Stomach (tissue), 8 donors: ENCODE measurements at regions not wholly inside any gene's neighbourhood (a gene's known extent, or its start where the extent isn't known, plus 50 kb on each side); places are given as distances from the start of the nearest gene placed in this dataset.

Experiments used
- DNase-seq, 2 donors: peaks; one replicate each; pipeline versions ENCODE4 v3.0.0 to v3.0.0-alpha.2; 2013 to 2019
- H3K27ac ChIP-seq, 5 donors: fragments of 200-600 bp in 4 of 5; sonication (generic) in 4 of 5; one replicate each; pipeline ENCODE4 v1.5.1; 2013 to 2019; ENCODE audit warnings: mild to moderate bottlenecking in 1 of 5, moderate library complexity in 1 of 5
- H3K27me3 ChIP-seq, 3 donors: fragments of 200-600 bp; sonication (generic); one replicate each; pipeline ENCODE4 v1.5.1; 2017 to 2019; ENCODE audit warnings: mixed run types in 1 of 3
- H3K36me3 ChIP-seq, 4 donors: fragments of 200-600 bp; sonication (generic); 1 replicate in 3 of 4; 2 replicates in 1 of 4; pipeline ENCODE4 v1.5.1; 2016 to 2019
- H3K4me1 ChIP-seq, 4 donors: fragments of 200-600 bp; sonication (generic); one replicate each; pipeline ENCODE4 v1.5.1; 2016 to 2019
- H3K4me3 ChIP-seq, 4 donors: fragments of 200-600 bp; sonication (generic) in 3 of 4; one replicate each; pipeline ENCODE4 v1.5.1; 2016 to 2019; ENCODE audit warnings: mild to moderate bottlenecking in 1 of 4
- H3K9me3 ChIP-seq, 4 donors: fragments of 200-600 bp; sonication (generic); one replicate each; pipeline ENCODE4 v1.5.1; 2016 to 2019
- EP300 ChIP-seq: sonication (generic); formaldehyde crosslinking; IDR thresholded peaks from one replicate; pipeline ENCODE4 v1.6.1; 2017; ENCODE audit warnings: antibody characterized with exemption
- POLR2A ChIP-seq, 4 donors: fragments of 450-650 bp; IDR thresholded peaks; one replicate each; pipeline ENCODE4 v1.6.1; 2016; ENCODE audit warnings: antibody characterized with exemption in 4 of 4, control low read depth in 2 of 4, mild to moderate bottlenecking in 1 of 4, moderate library complexity in 1 of 4
- POLR2AphosphoS5 ChIP-seq, 3 donors: sonication (generic); formaldehyde crosslinking; IDR thresholded peaks; one replicate each; pipeline ENCODE4 v1.6.1; 2016; ENCODE audit warnings: antibody characterized with exemption in 3 of 3
- WGBS, 5 donors: extraction: QIAGEN DNeasy Blood & Tissue Kit in 3 of 5; methylation state at CpG; one replicate each; pipeline versions ENCODE4 v1.1.5 to v1.1.7; 2013 to 2018; 5-methylcytosine and 5-hydroxymethylcytosine counted together
- intact Hi-C: fragments of 100-400 bp; cut with DNase I; formaldehyde crosslinking; loops from one replicate; pipeline ENCODE4 v1.15.1; 2023; ENCODE audit warnings: low total_unique reads
- TF ChIP-seq, protein P1 (sequence below), 7 experiments: fragments of 450-650 bp in 4 of 7; fragments of 200-600 bp in 3 of 7; sonication (generic) in 3 of 7; IDR thresholded peaks; one replicate each; pipeline ENCODE4 v1.5.1; 2016 to 2019; ENCODE audit warnings: antibody characterized with exemption in 7 of 7, control low read depth in 2 of 7, mild to moderate bottlenecking in 1 of 7
- donor health status: healthy with polysubstance abuse.
- donor health status: Bipolar disorder and iron deficiency.
- donor health status: healthy.

DNA sequence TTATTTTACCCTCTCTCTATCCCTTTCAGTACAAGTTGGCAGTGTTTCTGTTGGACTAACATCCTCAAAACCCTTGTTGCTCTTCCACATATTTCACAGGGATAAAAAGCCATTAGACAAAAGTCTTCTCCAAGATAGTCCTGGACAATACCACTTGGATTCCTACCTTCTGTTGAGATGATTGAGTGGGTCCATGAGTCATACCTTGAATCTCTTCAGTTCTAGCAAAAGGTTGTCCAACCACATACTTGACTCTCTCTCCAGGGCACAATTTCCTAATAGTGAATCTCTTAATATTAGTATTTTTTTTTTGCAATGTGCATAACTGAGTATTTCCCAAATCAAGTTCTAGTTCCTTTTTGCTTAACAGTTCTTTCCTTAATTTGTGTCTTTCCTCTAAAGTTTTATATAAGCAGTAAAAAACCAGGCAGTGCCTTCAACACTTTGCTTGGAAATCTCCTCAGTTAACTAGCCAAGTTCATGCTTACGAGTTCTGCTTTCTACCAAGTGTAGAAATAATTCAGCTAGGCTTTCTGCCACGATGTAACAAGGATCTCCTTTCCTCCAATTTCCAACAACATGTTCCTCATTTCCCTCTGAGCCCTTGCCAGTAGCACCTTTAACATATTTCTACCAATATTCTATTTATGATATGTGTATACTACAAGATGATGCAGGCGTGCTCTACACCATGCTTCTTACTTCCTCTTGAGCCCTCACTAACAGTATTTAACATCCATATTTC lies 68.3 kb upstream of the NEO1 start:
- no peak for DNase-seq
- intact Hi-C loops = no loop called here
- WGBS, 5 donors = 69 to 88% (median 78%) methylated on average over 3 of the region's 3 CpGs
- Histone ChIP-seq H3K36me3 (no peaks in the 10 kb centered on the region), H3K9me3 (peaks cover 0 to 6% (median 0%) of the 10 kb centered on the region in 4 donors), H3K4me1 (no peaks in the 10 kb centered on the region), H3K27ac (no peak overlapping the region), H3K4me3 (no peak overlapping the region), H3K27me3 (no peaks in the 10 kb centered on the region)
- no peak for TF ChIP-seq POLR2AphosphoS5 (IDR thresholded peaks at IDR 0.05)
- no peak for TF ChIP-seq POLR2A (IDR thresholded peaks at IDR 0.05)
- TF ChIP-seq, protein P1, sequence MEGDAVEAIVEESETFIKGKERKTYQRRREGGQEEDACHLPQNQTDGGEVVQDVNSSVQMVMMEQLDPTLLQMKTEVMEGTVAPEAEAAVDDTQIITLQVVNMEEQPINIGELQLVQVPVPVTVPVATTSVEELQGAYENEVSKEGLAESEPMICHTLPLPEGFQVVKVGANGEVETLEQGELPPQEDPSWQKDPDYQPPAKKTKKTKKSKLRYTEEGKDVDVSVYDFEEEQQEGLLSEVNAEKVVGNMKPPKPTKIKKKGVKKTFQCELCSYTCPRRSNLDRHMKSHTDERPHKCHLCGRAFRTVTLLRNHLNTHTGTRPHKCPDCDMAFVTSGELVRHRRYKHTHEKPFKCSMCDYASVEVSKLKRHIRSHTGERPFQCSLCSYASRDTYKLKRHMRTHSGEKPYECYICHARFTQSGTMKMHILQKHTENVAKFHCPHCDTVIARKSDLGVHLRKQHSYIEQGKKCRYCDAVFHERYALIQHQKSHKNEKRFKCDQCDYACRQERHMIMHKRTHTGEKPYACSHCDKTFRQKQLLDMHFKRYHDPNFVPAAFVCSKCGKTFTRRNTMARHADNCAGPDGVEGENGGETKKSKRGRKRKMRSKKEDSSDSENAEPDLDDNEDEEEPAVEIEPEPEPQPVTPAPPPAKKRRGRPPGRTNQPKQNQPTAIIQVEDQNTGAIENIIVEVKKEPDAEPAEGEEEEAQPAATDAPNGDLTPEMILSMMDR (IDR thresholded peaks at IDR 0.05) = no peak
- no peak for TF ChIP-seq EP300

DNA sequence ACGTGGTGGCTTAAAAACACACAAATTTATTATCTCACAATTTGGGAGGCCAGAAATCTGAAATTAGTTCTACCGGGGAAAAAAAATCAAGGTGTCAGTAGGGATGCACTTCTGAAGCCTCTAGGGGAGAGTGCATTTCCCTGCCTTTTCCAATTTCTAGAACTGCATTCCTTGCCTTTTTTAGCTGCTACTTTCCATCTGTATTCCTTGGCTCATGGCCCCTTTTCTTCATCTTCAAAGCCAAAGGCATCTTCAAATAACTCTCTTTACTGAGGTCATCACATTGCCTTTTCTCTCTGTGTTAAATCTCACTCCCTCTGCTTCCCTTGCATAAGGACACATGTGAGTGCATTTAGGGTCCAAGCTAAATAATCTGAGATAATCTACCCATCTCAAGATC lies 69.5 kb upstream of the NEO1 start:
- TF ChIP-seq POLR2A (IDR thresholded peaks at IDR 0.05) = no peak
- TF ChIP-seq, protein P1 (IDR thresholded peaks at IDR 0.05) = no peak
- no peak for TF ChIP-seq POLR2AphosphoS5 (IDR thresholded peaks at IDR 0.05)
- TF ChIP-seq EP300 = no peak
- WGBS, 5 donors = 50 to 72% (median 60%) methylated on average over 2 of the region's 2 CpGs
- Histone ChIP-seq H3K4me1 (no peaks in the 10 kb centered on the region), H3K9me3 (peaks cover 0 to 6% (median 0%) of the 10 kb centered on the region in 4 donors), H3K27me3 (no peaks in the 10 kb centered on the region), H3K4me3 (no peak overlapping the region), H3K27ac (no peak overlapping the region), H3K36me3 (no peaks in the 10 kb centered on the region)
- intact Hi-C loops = no loop called here
- DNase-seq = peak in 1 of 2 donors; percentile 59

DNA sequence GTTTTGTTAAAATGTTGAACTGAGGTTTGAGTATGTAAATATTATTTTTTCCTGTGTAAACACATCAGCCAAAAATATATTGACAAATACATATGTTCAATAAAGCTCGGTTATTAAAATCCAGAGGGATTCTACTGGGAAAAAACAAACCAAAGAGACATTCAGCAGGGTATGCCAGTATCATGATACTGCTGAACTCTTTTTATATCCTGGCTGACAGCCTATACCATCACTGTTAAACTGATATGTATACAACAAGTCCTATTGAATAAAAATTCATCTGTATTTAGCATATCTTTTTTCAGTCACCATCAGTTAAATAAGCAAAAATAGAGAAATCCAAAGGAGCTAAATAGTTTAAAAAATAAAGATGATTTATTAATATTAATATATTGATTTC lies 71.6 kb upstream of the NEO1 start:
- Histone ChIP-seq H3K36me3 (no peaks in the 10 kb centered on the region), H3K27ac (no peak overlapping the region), H3K9me3 (peaks cover 0 to 6% (median 0%) of the 10 kb centered on the region in 4 donors), H3K27me3 (peaks cover 0 to 4% (median 0%) of the 10 kb centered on the region in 3 donors), H3K4me3 (no peak overlapping the region), H3K4me1 (no peaks in the 10 kb centered on the region)
- no peak for TF ChIP-seq POLR2AphosphoS5 (IDR thresholded peaks at IDR 0.05)
- no peak for TF ChIP-seq EP300
- no peak for TF ChIP-seq POLR2A (IDR thresholded peaks at IDR 0.05)
- TF ChIP-seq, protein P1 (IDR thresholded peaks at IDR 0.05) = no peak
- 21 to 47% (median 24%) methylated on average over 1 of the region's 1 CpG for WGBS, 5 donors
- intact Hi-C loops = no loop called here
- no peak for DNase-seq

DNA sequence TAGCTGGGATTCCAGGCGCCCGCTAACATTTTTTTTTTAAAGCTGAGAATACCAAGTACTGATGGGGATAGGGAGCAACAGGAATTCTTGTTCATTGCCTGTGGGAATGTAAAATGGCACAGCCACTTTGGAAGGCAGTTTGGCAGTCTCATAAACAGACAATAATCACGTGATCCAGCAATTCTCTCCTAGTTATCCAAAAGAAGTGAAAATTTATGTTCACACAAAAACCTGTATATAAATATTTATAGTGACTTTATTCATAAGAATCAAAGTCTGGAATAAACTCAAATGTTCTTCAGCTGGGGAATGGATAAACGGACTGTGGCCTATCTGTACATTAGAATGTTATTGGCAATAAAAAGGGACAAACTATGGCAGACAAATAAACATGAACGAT lies 72.5 kb upstream of the NEO1 start:
- 57 to 74% (median 67%) methylated on average over 5 of the region's 5 CpGs for WGBS, 5 donors
- Histone ChIP-seq H3K36me3 (no peaks in the 10 kb centered on the region), H3K4me1 (no peaks in the 10 kb centered on the region), H3K4me3 (no peak overlapping the region), H3K27me3 (peaks cover 0 to 4% (median 0%) of the 10 kb centered on the region in 3 donors), H3K27ac (no peak overlapping the region), H3K9me3 (peaks cover 0 to 6% (median 0%) of the 10 kb centered on the region in 4 donors)
- TF ChIP-seq EP300 (no peak), POLR2A (IDR thresholded peaks at IDR 0.05) (no peak), POLR2AphosphoS5 (IDR thresholded peaks at IDR 0.05) (no peak)
- TF ChIP-seq, protein P1 (IDR thresholded peaks at IDR 0.05) = no peak
- DNase-seq = no peak
- intact Hi-C loops = no loop called here
